ENCODE measurements at regions not wholly inside any gene's neighbourhood (a gene's known extent, or its start where the extent isn't known, plus 50 kb on each side); places are given as distances from the start of the nearest gene placed in this dataset.

- Histone ChIP-seq H3K9me3 (ENCODE audit: low read length) (no peaks in the 10 kb centered on the region), H3K9ac (ENCODE audit: low read length) (no peak overlapping the region), H3K4me2 (ENCODE audit: low read length) (no peak overlapping the region), H3K27ac (ENCODE audit: low read depth, low read length, poor library complexity, severe bottlenecking) (no peak overlapping the region), H3K36me3 (ENCODE audit: insufficient read depth, low read length) (no peaks in the 10 kb centered on the region), H3K4me3 (ENCODE audit: low read depth, low read length, poor library complexity, severe bottlenecking) (no peak overlapping the region), H3K4me1 (ENCODE audit: insufficient read depth, low read length, severe bottlenecking) (no peaks in the 10 kb centered on the region), H3K9me2 (ENCODE audit: low read depth, low read length) (no peaks in the 10 kb centered on the region), H3F3A (ENCODE audit: insufficient read depth, low read length) (no peaks in the 10 kb centered on the region), H3K27me3 (ENCODE audit: insufficient read depth, low read length) (no peaks in the 10 kb centered on the region), H2AFZ (ENCODE audit: low read length) (no peak overlapping the region), H4K20me1 (ENCODE audit: insufficient read depth, low read length) (no peaks in the 10 kb centered on the region), H3K79me2 (ENCODE audit: insufficient read depth, low read length) (no peaks in the 10 kb centered on the region)
- no peak for TF ChIP-seq CTCF (IDR thresholded peaks at IDR 0.05; ENCODE audit: low read length)
- no peak for TF ChIP-seq EZH2 (IDR thresholded peaks at IDR 0.05; ENCODE audit: borderline replicate concordance, low read length)
Observed at GRCh38 chr1:2967881-2968280, 53.4 kb upstream of the ACTRT2 start.

DNA sequence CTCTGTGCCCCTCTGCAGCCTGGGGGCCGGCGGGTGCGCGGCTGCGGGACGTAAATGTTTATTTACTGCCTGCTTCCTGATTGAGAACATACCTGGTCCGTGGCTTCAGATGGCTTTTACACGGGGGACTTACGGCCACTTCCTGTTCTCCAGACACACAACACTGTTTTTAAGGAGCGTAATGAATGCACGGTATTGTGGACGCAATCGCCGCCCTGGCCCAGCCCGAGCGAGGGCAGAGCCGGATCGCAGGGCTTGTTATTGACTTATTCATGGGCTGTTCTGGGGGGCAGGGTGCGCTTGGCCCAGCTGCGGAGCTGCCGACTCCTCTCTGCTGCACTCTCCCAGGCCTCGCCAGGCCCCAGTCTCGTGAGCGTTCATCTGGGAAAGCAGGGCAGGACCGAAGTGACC is 52.8 kb upstream of the ACTRT2 start:
- H3F3A ChIP-seq (ENCODE audit: insufficient read depth, low read length), result no peaks in the 10 kb centered on the region
- no peak overlapping the region for H3K4me3 ChIP-seq (ENCODE audit: low read depth, low read length, poor library complexity, severe bottlenecking)
- no peaks in the 10 kb centered on the region for H3K9me3 ChIP-seq (ENCODE audit: low read length)
- H3K4me2 ChIP-seq (ENCODE audit: low read length), result no peak overlapping the region
- no peaks in the 10 kb centered on the region for H3K79me2 ChIP-seq (ENCODE audit: insufficient read depth, low read length)
- TF ChIP-seq CTCF (IDR thresholded peaks at IDR 0.05; ENCODE audit: low read length) (no peak), EZH2 (IDR thresholded peaks at IDR 0.05; ENCODE audit: borderline replicate concordance, low read length) (no peak)
- H3K36me3 ChIP-seq (ENCODE audit: insufficient read depth, low read length), result no peaks in the 10 kb centered on the region
- H3K27ac ChIP-seq (ENCODE audit: low read depth, low read length, poor library complexity, severe bottlenecking), result no peak overlapping the region
- no peaks in the 10 kb centered on the region for H3K4me1 ChIP-seq (ENCODE audit: insufficient read depth, low read length, severe bottlenecking)
- H4K20me1 ChIP-seq (ENCODE audit: insufficient read depth, low read length), result no peaks in the 10 kb centered on the region
- no peaks in the 10 kb centered on the region for H3K27me3 ChIP-seq (ENCODE audit: insufficient read depth, low read length)
- no peaks in the 10 kb centered on the region for H3K9me2 ChIP-seq (ENCODE audit: low read depth, low read length)
- H3K9ac ChIP-seq (ENCODE audit: low read length), result no peak overlapping the region
- no peak overlapping the region for H2AFZ ChIP-seq (ENCODE audit: low read length)

GRCh38 chr1:2969011-2969844 is 52.0 kb upstream of the ACTRT2 start:
- H4K20me1 ChIP-seq (ENCODE audit: insufficient read depth, low read length), result no peaks in the 10 kb centered on the region
- H3K9me2 ChIP-seq (ENCODE audit: low read depth, low read length), result no peaks in the 10 kb centered on the region
- H3K36me3 ChIP-seq (ENCODE audit: insufficient read depth, low read length), result no peaks in the 10 kb centered on the region
- no peak overlapping the region for H2AFZ ChIP-seq (ENCODE audit: low read length)
- H3K9ac ChIP-seq (ENCODE audit: low read length), result no peak overlapping the region
- no peak overlapping the region for H3K4me2 ChIP-seq (ENCODE audit: low read length)
- no peaks in the 10 kb centered on the region for H3K79me2 ChIP-seq (ENCODE audit: insufficient read depth, low read length)
- H3K27ac ChIP-seq (ENCODE audit: low read depth, low read length, poor library complexity, severe bottlenecking), result no peak overlapping the region
- H3K9me3 ChIP-seq (ENCODE audit: low read length), result no peaks in the 10 kb centered on the region
- TF ChIP-seq EZH2 (IDR thresholded peaks at IDR 0.05; ENCODE audit: borderline replicate concordance, low read length) (no peak), CTCF (IDR thresholded peaks at IDR 0.05; ENCODE audit: low read length) (no peak)
- H3K4me1 ChIP-seq (ENCODE audit: insufficient read depth, low read length, severe bottlenecking), result no peaks in the 10 kb centered on the region
- no peaks in the 10 kb centered on the region for H3K27me3 ChIP-seq (ENCODE audit: insufficient read depth, low read length)
- no peaks in the 10 kb centered on the region for H3F3A ChIP-seq (ENCODE audit: insufficient read depth, low read length)
- H3K4me3 ChIP-seq (ENCODE audit: low read depth, low read length, poor library complexity, severe bottlenecking), result no peak overlapping the region

Data from OCI-LY1 (cell line).